ENCODE measurements at regions not wholly inside any gene's neighbourhood (a gene's known extent, or its start where the extent isn't known, plus 50 kb on each side); places are given as distances from the start of the nearest gene placed in this dataset.

GRCh38 chr5:27568811-27569210 lies 530.4 kb upstream of the CDH9 start:
- no peak overlapping the region for H3K4me3 Mint-ChIP-seq
- CTCF ChIA-PET, result no interaction called here
- no peaks in the 10 kb centered on the region for H3K4me1 ChIP-seq (ENCODE audit: insufficient read depth, low read length)
- no peaks in the 10 kb centered on the region for H3K9me3 ChIP-seq (ENCODE audit: control insufficient read depth in 1 of 2, insufficient read depth in 1 of 2, low read length in 2 of 2)
- peaks cover 3% of the 10 kb centered on the region for H3K9me3 Mint-ChIP-seq
- intact Hi-C loops (cut with DNase I, micrococcal nuclease), result no loop called here
- TF ChIP-seq, protein P1, sequence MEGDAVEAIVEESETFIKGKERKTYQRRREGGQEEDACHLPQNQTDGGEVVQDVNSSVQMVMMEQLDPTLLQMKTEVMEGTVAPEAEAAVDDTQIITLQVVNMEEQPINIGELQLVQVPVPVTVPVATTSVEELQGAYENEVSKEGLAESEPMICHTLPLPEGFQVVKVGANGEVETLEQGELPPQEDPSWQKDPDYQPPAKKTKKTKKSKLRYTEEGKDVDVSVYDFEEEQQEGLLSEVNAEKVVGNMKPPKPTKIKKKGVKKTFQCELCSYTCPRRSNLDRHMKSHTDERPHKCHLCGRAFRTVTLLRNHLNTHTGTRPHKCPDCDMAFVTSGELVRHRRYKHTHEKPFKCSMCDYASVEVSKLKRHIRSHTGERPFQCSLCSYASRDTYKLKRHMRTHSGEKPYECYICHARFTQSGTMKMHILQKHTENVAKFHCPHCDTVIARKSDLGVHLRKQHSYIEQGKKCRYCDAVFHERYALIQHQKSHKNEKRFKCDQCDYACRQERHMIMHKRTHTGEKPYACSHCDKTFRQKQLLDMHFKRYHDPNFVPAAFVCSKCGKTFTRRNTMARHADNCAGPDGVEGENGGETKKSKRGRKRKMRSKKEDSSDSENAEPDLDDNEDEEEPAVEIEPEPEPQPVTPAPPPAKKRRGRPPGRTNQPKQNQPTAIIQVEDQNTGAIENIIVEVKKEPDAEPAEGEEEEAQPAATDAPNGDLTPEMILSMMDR (IDR thresholded peaks at IDR 0.05), result no peak
- no peaks in the 10 kb centered on the region for H3K36me3 Mint-ChIP-seq (ENCODE audit: low read depth)
- no peaks in the 10 kb centered on the region for H3K27me3 ChIP-seq (ENCODE audit: control insufficient read depth in 1 of 2, insufficient read depth in 2 of 2, low read length in 2 of 2)
- no peaks in the 10 kb centered on the region for H3K4me1 Mint-ChIP-seq (ENCODE audit: low read depth)
- DNase-seq (no peak), ATAC-seq (ENCODE audit: poor library complexity) (no peak)
- no peak overlapping the region for H3K27ac ChIP-seq (ENCODE audit: low read depth in 1 of 2, low read length in 2 of 2)
- no peaks in the 10 kb centered on the region for H3K27me3 Mint-ChIP-seq
- no peaks in the 10 kb centered on the region for H3K36me3 ChIP-seq (ENCODE audit: insufficient read depth, low read length)
- no peak overlapping the region for H3K4me3 ChIP-seq (ENCODE audit: low read length)
- POLR2A ChIA-PET, result no interaction called here
- H3K27ac Mint-ChIP-seq, result no peak overlapping the region

DNA sequence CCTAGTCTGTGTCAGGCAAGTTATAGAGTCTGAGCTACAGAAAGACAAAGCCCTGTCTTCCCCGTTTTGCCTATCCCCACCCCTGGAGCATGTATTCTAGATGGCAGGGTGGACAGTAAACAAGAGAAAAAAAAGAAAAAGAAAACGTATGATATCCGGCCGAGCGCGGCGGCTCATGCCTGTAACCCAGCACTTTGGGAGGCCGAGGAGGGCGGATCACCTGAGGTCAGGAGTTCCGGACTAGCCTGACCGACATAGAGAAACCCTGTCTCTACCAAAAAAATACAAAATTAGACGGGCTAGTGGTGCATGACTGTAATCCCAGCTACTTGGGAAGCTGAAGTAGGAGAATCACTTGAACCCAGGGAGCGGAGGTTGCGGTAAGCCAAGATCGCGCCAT lies 523.0 kb upstream of the CDH9 start:
- no peaks in the 10 kb centered on the region for H3K4me1 Mint-ChIP-seq (ENCODE audit: low read depth)
- CTCF ChIA-PET, result no interaction called here

DNA sequence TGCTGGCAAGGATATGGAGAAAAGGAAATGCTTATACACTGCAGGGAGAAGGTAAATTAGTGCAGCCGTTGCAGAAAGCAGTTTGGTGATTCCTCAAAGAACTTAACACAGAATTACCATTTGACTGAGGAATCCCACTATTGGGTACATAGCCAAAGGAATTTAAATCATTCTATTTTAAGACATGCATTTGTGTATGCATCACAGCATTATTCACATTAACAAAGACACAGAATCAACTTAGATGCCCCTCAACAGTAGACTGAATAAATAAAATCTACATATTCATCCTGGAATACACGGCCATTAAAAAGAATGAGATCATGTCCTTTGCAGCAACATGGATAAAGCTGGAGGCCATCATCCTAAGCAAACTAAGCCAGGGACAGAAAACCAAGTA lies 510.1 kb upstream of the CDH9 start:
- ATAC-seq (ENCODE audit: poor library complexity) (no peak), DNase-seq (no peak)
- Mint-ChIP-seq H3K36me3 (ENCODE audit: low read depth) (no peaks in the 10 kb centered on the region), H3K27ac (no peak overlapping the region), H3K4me3 (no peak overlapping the region), H3K9me3 (peaks cover 14% of the 10 kb centered on the region), H3K4me1 (ENCODE audit: low read depth) (no peaks in the 10 kb centered on the region), H3K27me3 (no peaks in the 10 kb centered on the region)
- CTCF ChIA-PET, result no interaction called here
- TF ChIP-seq, protein P1 (IDR thresholded peaks at IDR 0.05), result no peak
- Histone ChIP-seq H3K27ac (ENCODE audit: low read depth in 1 of 2, low read length in 2 of 2) (no peak overlapping the region), H3K27me3 (ENCODE audit: control insufficient read depth in 1 of 2, insufficient read depth in 2 of 2, low read length in 2 of 2) (no peaks in the 10 kb centered on the region), H3K4me1 (ENCODE audit: insufficient read depth, low read length) (no peaks in the 10 kb centered on the region), H3K36me3 (ENCODE audit: insufficient read depth, low read length) (no peaks in the 10 kb centered on the region), H3K9me3 (ENCODE audit: control insufficient read depth in 1 of 2, insufficient read depth in 1 of 2, low read length in 2 of 2) (peaks cover 0 to 14% of the 10 kb centered on the region in 2 experiments), H3K4me3 (ENCODE audit: low read length) (no peak overlapping the region)
- intact Hi-C loops (cut with DNase I, micrococcal nuclease), result no loop called here
- POLR2A ChIA-PET, result interaction anchor here (0.7 kb wide), 1 partner anchor 9 kb away, joined by 3 read pairs; no protein-coding TSS in a partner anchor

More for the DNA sequence above, 523.0 kb upstream of the CDH9 start:
- intact Hi-C loops (cut with DNase I, micrococcal nuclease), result no loop called here
- no peak overlapping the region for H3K4me3 ChIP-seq (ENCODE audit: low read length)
- TF ChIP-seq, protein P1 (IDR thresholded peaks at IDR 0.05), result no peak
- H3K4me1 ChIP-seq (ENCODE audit: insufficient read depth, low read length), result no peaks in the 10 kb centered on the region
- Mint-ChIP-seq H3K9me3 (no peaks in the 10 kb centered on the region), H3K36me3 (ENCODE audit: low read depth) (no peaks in the 10 kb centered on the region), H3K27ac (no peak overlapping the region), H3K4me3 (no peak overlapping the region), H3K27me3 (no peaks in the 10 kb centered on the region)
- no peak for ATAC-seq (ENCODE audit: poor library complexity)
- H3K27ac ChIP-seq (ENCODE audit: low read depth in 1 of 2, low read length in 2 of 2), result no peak overlapping the region
- POLR2A ChIA-PET, result no interaction called here
- no peak for DNase-seq
- peaks cover 0 to 10% of the 10 kb centered on the region in 2 experiments for H3K9me3 ChIP-seq (ENCODE audit: control insufficient read depth in 1 of 2, insufficient read depth in 1 of 2, low read length in 2 of 2)
- H3K27me3 ChIP-seq (ENCODE audit: control insufficient read depth in 1 of 2, insufficient read depth in 2 of 2, low read length in 2 of 2), result no peaks in the 10 kb centered on the region
- H3K36me3 ChIP-seq (ENCODE audit: insufficient read depth, low read length), result no peaks in the 10 kb centered on the region

Data from CD4-positive, alpha-beta T cell (primary cell).